HL-60 (cell line): ENCODE measurements at regions not wholly inside any gene's neighbourhood (a gene's known extent, or its start where the extent isn't known, plus 50 kb on each side); places are given as distances from the start of the nearest gene placed in this dataset.

Experiments
- DNase-seq, 2 experiments: peaks; one replicate each; pipeline ENCODE4 v3.0.0-alpha.2; 2010 to 2020; ENCODE audit warnings: low read depth in 1 of 2, low spot score in 1 of 2
- H3K27ac ChIP-seq: fragments of 250-450 bp; sonication (Bioruptor Pico); replicated peaks from 2 replicates; pipeline ENCODE4 v1.5.1; 2020; ENCODE audit warnings: mild to moderate bottlenecking, moderate library complexity
- H3K27me3 ChIP-seq: fragments of 250-450 bp; sonication (Bioruptor Pico); 2 replicates; pipeline ENCODE4 v1.5.1; 2021; ENCODE audit warnings: mild to moderate bottlenecking, moderate library complexity; ENCODE audit not compliant: insufficient read depth, poor library complexity, severe bottlenecking
- H3K4me3 ChIP-seq: replicated peaks from 2 replicates; pipeline ENCODE4 v1.5.1; 2011; ENCODE audit warnings: mild to moderate bottlenecking, control low read depth, low read length; ENCODE audit not compliant: insufficient read depth
- GABPA ChIP-seq: IDR thresholded peaks from 2 replicates; pipeline ENCODE4 v1.6.1; 2012; ENCODE audit warnings: low read depth
- POLR2AphosphoS5 ChIP-seq: IDR thresholded peaks from 2 replicates; pipeline ENCODE4 v1.6.1; 2012; ENCODE audit warnings: low read depth
- SPI1 ChIP-seq: IDR thresholded peaks from 2 replicates; pipeline ENCODE4 v1.6.1; 2012; ENCODE audit warnings: low read depth, mild to moderate bottlenecking, borderline replicate concordance
- TF ChIP-seq, protein P1 (sequence below): IDR thresholded peaks from one replicate; pipeline ENCODE4 v1.5.1; 2011; ENCODE audit warnings: low read length, control low read depth, inconsistent platforms; ENCODE audit not compliant: insufficient read depth
- TF ChIP-seq, protein P2 (sequence below): IDR thresholded peaks from 2 replicates; pipeline ENCODE4 v1.6.1; 2012; ENCODE audit warnings: low read depth; ENCODE audit not compliant: insufficient replicate concordance

DNA sequence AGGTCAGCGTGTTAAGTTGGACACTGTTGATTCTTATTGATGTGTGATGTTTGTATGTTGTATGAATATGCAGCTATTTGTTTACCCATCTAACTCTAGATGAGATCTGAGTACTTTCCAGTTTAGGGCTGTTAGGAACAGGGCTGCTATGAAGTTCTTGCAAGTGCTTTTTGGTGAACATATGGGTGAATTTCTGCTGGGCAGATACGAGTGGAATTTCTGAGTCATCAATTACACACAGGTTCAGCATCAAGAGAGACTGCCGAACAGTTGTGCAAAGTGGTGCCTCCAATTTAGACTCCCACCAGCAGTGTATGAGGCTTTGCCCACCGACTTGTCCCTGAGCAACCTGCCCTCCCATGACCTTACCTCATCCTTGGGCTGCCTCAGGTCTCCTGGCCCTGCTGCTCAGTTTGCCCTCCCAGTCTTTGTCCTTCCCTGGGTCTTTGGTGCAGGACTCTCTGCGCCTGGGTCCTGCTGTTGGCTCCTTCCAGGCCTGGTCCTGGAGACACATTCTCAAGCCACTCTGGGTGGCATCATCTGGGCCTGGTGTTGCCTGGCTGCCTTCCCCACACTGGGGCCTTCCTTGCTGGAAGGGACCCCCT is 343.6 kb downstream of the PTPRU start:
- no peak overlapping the region for H3K27ac ChIP-seq
- H3K4me3 ChIP-seq = no peak overlapping the region
- DNase-seq = no peak
- no peaks in the 10 kb centered on the region for H3K27me3 ChIP-seq
- TF ChIP-seq GABPA (no peak), POLR2AphosphoS5 (no peak), SPI1 (no peak)
- TF ChIP-seq, protein P1, sequence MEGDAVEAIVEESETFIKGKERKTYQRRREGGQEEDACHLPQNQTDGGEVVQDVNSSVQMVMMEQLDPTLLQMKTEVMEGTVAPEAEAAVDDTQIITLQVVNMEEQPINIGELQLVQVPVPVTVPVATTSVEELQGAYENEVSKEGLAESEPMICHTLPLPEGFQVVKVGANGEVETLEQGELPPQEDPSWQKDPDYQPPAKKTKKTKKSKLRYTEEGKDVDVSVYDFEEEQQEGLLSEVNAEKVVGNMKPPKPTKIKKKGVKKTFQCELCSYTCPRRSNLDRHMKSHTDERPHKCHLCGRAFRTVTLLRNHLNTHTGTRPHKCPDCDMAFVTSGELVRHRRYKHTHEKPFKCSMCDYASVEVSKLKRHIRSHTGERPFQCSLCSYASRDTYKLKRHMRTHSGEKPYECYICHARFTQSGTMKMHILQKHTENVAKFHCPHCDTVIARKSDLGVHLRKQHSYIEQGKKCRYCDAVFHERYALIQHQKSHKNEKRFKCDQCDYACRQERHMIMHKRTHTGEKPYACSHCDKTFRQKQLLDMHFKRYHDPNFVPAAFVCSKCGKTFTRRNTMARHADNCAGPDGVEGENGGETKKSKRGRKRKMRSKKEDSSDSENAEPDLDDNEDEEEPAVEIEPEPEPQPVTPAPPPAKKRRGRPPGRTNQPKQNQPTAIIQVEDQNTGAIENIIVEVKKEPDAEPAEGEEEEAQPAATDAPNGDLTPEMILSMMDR = no peak
- TF ChIP-seq, protein P2, sequence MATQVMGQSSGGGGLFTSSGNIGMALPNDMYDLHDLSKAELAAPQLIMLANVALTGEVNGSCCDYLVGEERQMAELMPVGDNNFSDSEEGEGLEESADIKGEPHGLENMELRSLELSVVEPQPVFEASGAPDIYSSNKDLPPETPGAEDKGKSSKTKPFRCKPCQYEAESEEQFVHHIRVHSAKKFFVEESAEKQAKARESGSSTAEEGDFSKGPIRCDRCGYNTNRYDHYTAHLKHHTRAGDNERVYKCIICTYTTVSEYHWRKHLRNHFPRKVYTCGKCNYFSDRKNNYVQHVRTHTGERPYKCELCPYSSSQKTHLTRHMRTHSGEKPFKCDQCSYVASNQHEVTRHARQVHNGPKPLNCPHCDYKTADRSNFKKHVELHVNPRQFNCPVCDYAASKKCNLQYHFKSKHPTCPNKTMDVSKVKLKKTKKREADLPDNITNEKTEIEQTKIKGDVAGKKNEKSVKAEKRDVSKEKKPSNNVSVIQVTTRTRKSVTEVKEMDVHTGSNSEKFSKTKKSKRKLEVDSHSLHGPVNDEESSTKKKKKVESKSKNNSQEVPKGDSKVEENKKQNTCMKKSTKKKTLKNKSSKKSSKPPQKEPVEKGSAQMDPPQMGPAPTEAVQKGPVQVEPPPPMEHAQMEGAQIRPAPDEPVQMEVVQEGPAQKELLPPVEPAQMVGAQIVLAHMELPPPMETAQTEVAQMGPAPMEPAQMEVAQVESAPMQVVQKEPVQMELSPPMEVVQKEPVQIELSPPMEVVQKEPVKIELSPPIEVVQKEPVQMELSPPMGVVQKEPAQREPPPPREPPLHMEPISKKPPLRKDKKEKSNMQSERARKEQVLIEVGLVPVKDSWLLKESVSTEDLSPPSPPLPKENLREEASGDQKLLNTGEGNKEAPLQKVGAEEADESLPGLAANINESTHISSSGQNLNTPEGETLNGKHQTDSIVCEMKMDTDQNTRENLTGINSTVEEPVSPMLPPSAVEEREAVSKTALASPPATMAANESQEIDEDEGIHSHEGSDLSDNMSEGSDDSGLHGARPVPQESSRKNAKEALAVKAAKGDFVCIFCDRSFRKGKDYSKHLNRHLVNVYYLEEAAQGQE = no peak

DNA sequence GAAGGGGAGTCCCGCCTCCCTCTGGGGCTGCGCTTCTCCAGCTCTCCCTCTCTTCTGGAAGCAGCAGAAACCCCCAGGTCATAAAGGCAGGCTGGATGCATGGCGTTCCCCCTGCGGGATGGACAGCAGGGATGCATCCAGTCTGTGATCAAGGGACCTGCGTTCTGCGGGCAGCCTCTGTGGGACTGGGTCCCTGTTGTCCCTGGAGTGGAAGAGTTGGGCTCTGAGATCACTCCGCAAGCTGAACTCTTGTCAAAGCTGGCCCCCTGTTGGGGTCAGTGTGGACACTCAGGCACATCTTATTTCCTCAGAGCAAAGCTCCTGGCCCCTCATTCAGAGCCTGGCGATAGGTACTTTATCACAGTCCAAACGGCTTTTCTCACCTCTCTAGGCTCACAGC is 341.2 kb downstream of the PTPRU start:
- no peaks in the 10 kb centered on the region for H3K27me3 ChIP-seq
- TF ChIP-seq, protein P2 = no peak
- TF ChIP-seq POLR2AphosphoS5 (no peak), GABPA (no peak), SPI1 (no peak)
- TF ChIP-seq, protein P1 = no peak
- no peak overlapping the region for H3K4me3 ChIP-seq
- no peak for DNase-seq
- H3K27ac ChIP-seq = no peak overlapping the region

DNA sequence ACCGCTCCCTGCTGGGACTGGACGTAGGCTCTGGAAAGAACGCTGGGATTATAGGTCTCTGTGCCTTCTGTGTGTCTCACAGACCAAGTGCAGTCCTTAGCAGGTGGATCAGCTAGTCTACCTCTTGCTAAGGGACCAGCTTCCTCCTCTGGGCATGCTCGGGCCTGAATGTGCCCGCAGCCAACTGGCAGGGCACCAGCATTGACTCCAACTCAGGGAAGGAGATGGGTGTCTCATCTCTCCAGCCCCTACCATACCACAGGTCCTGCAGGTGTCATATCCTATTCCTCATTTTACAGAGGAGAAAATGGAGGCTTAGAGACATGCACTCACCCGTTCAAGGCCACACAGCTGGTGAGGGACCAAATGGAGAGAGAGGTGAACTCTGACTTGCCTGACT is 340.2 kb downstream of the PTPRU start:
- DNase-seq = no peak
- Histone ChIP-seq H3K27me3 (no peaks in the 10 kb centered on the region), H3K27ac (no peak overlapping the region), H3K4me3 (no peak overlapping the region)
- TF ChIP-seq, protein P2 = no peak
- TF ChIP-seq GABPA (no peak), SPI1 (no peak)
- TF ChIP-seq, protein P1 = no peak
